Fibroblast of villous mesenchyme (primary cell): ENCODE measurements at regions not wholly inside any gene's neighbourhood (a gene's known extent, or its start where the extent isn't known, plus 50 kb on each side); places are given as distances from the start of the nearest gene placed in this dataset.

ENCODE experiments used
- DNase-seq: peaks from one replicate; pipeline ENCODE4 v3.0.0-alpha.2; 2010; ENCODE audit warnings: low read depth
- H3K4me3 ChIP-seq: 2 replicates; pipeline ENCODE4 v1.5.1; 2011; ENCODE audit warnings: low read depth, mild to moderate bottlenecking, low read length
- CTCF ChIP-seq: IDR thresholded peaks from 2 replicates; pipeline ENCODE4 v1.5.1; 2012; ENCODE audit warnings: low read depth, mild to moderate bottlenecking, low read length; ENCODE audit not compliant: insufficient read depth

- DNase-seq, result no peak
- H3K4me3 ChIP-seq, result no peak overlapping the region
- no peak for TF ChIP-seq CTCF
These were observed 134.4 kb downstream of the MRPL36 start for GRCh38 chr5:1665231-1665630.

- DNase-seq, result no peak
- no peak for TF ChIP-seq CTCF
- no peak overlapping the region for H3K4me3 ChIP-seq
These were observed 136.5 kb downstream of the MRPL36 start for GRCh38 chr5:1663186-1663585.

- DNase-seq, result no peak
- TF ChIP-seq CTCF, result no peak
- no peak overlapping the region for H3K4me3 ChIP-seq
These were observed 137.0 kb downstream of the MRPL36 start for GRCh38 chr5:1662559-1663085.

GRCh38 chr5:1661831-1662558 lies 137.6 kb downstream of the MRPL36 start:
- no peak for DNase-seq
- no peak for TF ChIP-seq CTCF
- H3K4me3 ChIP-seq, result no peak overlapping the region

- H3K4me3 ChIP-seq, result no peak overlapping the region
- no peak for DNase-seq
- TF ChIP-seq CTCF, result no peak
These were observed 137.6 kb upstream of the LPCAT1 start for GRCh38 chr5:1661311-1661710.

- H3K4me3 ChIP-seq, result no peak overlapping the region
- no peak for TF ChIP-seq CTCF
These were observed 136.8 kb upstream of the LPCAT1 start for GRCh38 chr5:1660511-1660910.

GRCh38 chr5:1660001-1660400 lies 136.2 kb upstream of the LPCAT1 start:
- H3K4me3 ChIP-seq, result no peak overlapping the region
- DNase-seq, result no peak
- TF ChIP-seq CTCF, result no peak

More at GRCh38 chr5:1660511-1660910, 136.8 kb upstream of the LPCAT1 start:
- no peak for DNase-seq
